GM18873 (cell line): ENCODE measurements at regions not wholly inside any gene's neighbourhood (a gene's known extent, or its start where the extent isn't known, plus 50 kb on each side); places are given as distances from the start of the nearest gene placed in this dataset.
"Not testable (repeated sequence)": the region's sequence is repeated elsewhere in the genome, so short reads cannot be mapped to it uniquely, and the experiment has no call there.

Source experiments
- ATAC-seq: cut with Tn5 transposase; IDR thresholded peaks from one replicate; pipeline ENCODE4 v1.9.1; 2021; ENCODE audit warnings: mild to moderate bottlenecking, moderate library complexity, moderate number of reproducible peaks; ENCODE audit not compliant: unreplicated experiment, low FRiP score

GRCh38 chr5:142259758-142260157 is 65.1 kb downstream of the SPRY4 start:
- no peak for ATAC-seq

GRCh38 chr5:142255831-142256230 is 69.0 kb downstream of the SPRY4 start:
- no peak for ATAC-seq

- ATAC-seq, result no peak
Measured at GRCh38 chr5:142254431-142254830, 70.4 kb downstream of the SPRY4 start.

GRCh38 chr5:142253938-142254337 is 70.9 kb downstream of the SPRY4 start:
- ATAC-seq, result no peak

- ATAC-seq, result no peak
Measured at GRCh38 chr5:142250119-142250518, 74.7 kb downstream of the SPRY4 start.

- ATAC-seq, result no peak
Measured at GRCh38 chr5:142248853-142249462, 75.9 kb downstream of the SPRY4 start.

GRCh38 chr5:142246258-142246657 is 78.6 kb downstream of the SPRY4 start:
- no peak for ATAC-seq

GRCh38 chr5:142245786-142246185 is 79.0 kb downstream of the SPRY4 start:
- ATAC-seq, result no peak

- no peak for ATAC-seq
Measured at GRCh38 chr5:142244440-142244839, 80.4 kb downstream of the SPRY4 start.

GRCh38 chr5:142242272-142242671 is 82.5 kb downstream of the SPRY4 start:
- no peak for ATAC-seq

GRCh38 chr5:142239394-142240159 is 85.2 kb downstream of the SPRY4 start:
- ATAC-seq, result no peak

- ATAC-seq, result no peak
Measured at GRCh38 chr5:142237707-142238106, 87.1 kb downstream of the SPRY4 start.

GRCh38 chr5:142236673-142237290 is 88.0 kb downstream of the SPRY4 start:
- not testable (repeated sequence) for ATAC-seq

- ATAC-seq, result no peak
Measured at GRCh38 chr5:142235870-142236672, 88.8 kb downstream of the SPRY4 start.

GRCh38 chr5:142235050-142235797 is 89.6 kb downstream of the SPRY4 start:
- no peak for ATAC-seq

GRCh38 chr5:142233083-142234032 is 91.5 kb downstream of the SPRY4 start:
- no peak for ATAC-seq

GRCh38 chr5:142230949-142231348 is 93.9 kb downstream of the SPRY4 start:
- ATAC-seq, result not testable (repeated sequence)

GRCh38 chr5:142225141-142225540 is 99.7 kb downstream of the SPRY4 start:
- no peak for ATAC-seq
